ENCODE measurements at regions not wholly inside any gene's neighbourhood (a gene's known extent, or its start where the extent isn't known, plus 50 kb on each side); places are given as distances from the start of the nearest gene placed in this dataset.

GRCh38 chr1:166699613-166700012, 139.7 kb upstream of the POGK start:
- in situ Hi-C loops (cut with MboI; ENCODE audit: low sequenced_read_pairs, unreplicated experiment): no loop called here
- no peak for DNase-seq (ENCODE audit: low spot score)
- TF ChIP-seq CTCF (IDR thresholded peaks at IDR 0.05; ENCODE audit: borderline replicate concordance, control extremely low read depth, extremely low read depth, insufficient read depth, missing control alignments): no peak

- in situ Hi-C loops (cut with MboI; ENCODE audit: low sequenced_read_pairs, unreplicated experiment): no loop called here
Measured at GRCh38 chr1:166700696-166701095, 138.6 kb upstream of the POGK start.

GRCh38 chr1:166701603-166702100, 137.6 kb upstream of the POGK start:
- in situ Hi-C loops (cut with MboI; ENCODE audit: low sequenced_read_pairs, unreplicated experiment): no loop called here
- no peak for DNase-seq (ENCODE audit: low spot score)
- TF ChIP-seq CTCF (IDR thresholded peaks at IDR 0.05; ENCODE audit: borderline replicate concordance, control extremely low read depth, extremely low read depth, insufficient read depth, missing control alignments): no peak

More at GRCh38 chr1:166700696-166701095, 138.6 kb upstream of the POGK start:
- TF ChIP-seq CTCF (IDR thresholded peaks at IDR 0.05; ENCODE audit: borderline replicate concordance, control extremely low read depth, extremely low read depth, insufficient read depth, missing control alignments): no peak
- no peak for DNase-seq (ENCODE audit: low spot score)

- in situ Hi-C loops (cut with MboI; ENCODE audit: low sequenced_read_pairs, unreplicated experiment): no loop called here
- DNase-seq (ENCODE audit: low spot score): no peak
- TF ChIP-seq CTCF (IDR thresholded peaks at IDR 0.05; ENCODE audit: borderline replicate concordance, control extremely low read depth, extremely low read depth, insufficient read depth, missing control alignments): no peak
Measured at GRCh38 chr1:166703141-166703540, 136.1 kb upstream of the POGK start.

- in situ Hi-C loops (cut with MboI; ENCODE audit: low sequenced_read_pairs, unreplicated experiment): no loop called here
- no peak for TF ChIP-seq CTCF (IDR thresholded peaks at IDR 0.05; ENCODE audit: borderline replicate concordance, control extremely low read depth, extremely low read depth, insufficient read depth, missing control alignments)
- DNase-seq (ENCODE audit: low spot score): no peak
Measured at GRCh38 chr1:166703726-166704462, 135.4 kb upstream of the POGK start.

- no peak for TF ChIP-seq CTCF (IDR thresholded peaks at IDR 0.05; ENCODE audit: borderline replicate concordance, control extremely low read depth, extremely low read depth, insufficient read depth, missing control alignments)
- in situ Hi-C loops (cut with MboI; ENCODE audit: low sequenced_read_pairs, unreplicated experiment): no loop called here
- no peak for DNase-seq (ENCODE audit: low spot score)
Measured at GRCh38 chr1:166705376-166706289, 133.6 kb upstream of the POGK start.
